Gastrocnemius medialis (tissue), 4 donors: ENCODE measurements at regions not wholly inside any gene's neighbourhood (a gene's known extent, or its start where the extent isn't known, plus 50 kb on each side); places are given as distances from the start of the nearest gene placed in this dataset.

ENCODE experiments used
- POLR2A ChIP-seq, 2 donors: fragments of 450-650 bp; IDR thresholded peaks; one replicate each; pipeline ENCODE4 v1.6.1; 2017; ENCODE audit warnings: antibody characterized with exemption in 2 of 2, mild to moderate bottlenecking in 2 of 2, moderate library complexity in 2 of 2
- TF ChIP-seq, protein P1 (sequence below), 5 experiments: fragments of 450-650 bp in 3 of 5; fragments of 200-600 bp in 2 of 5; sonication (generic) in 2 of 5; IDR thresholded peaks in 4 of 5; conservative IDR thresholded peaks in 1 of 5; 1 replicate in 4 of 5; 2 replicates in 1 of 5; pipeline ENCODE4 v1.5.1; 2016 to 2019; ENCODE audit warnings: antibody characterized with exemption in 5 of 5, mild to moderate bottlenecking in 3 of 5, moderate library complexity in 3 of 5

- TF ChIP-seq POLR2A (IDR thresholded peaks at IDR 0.05) = no peak
- TF ChIP-seq, protein P1, sequence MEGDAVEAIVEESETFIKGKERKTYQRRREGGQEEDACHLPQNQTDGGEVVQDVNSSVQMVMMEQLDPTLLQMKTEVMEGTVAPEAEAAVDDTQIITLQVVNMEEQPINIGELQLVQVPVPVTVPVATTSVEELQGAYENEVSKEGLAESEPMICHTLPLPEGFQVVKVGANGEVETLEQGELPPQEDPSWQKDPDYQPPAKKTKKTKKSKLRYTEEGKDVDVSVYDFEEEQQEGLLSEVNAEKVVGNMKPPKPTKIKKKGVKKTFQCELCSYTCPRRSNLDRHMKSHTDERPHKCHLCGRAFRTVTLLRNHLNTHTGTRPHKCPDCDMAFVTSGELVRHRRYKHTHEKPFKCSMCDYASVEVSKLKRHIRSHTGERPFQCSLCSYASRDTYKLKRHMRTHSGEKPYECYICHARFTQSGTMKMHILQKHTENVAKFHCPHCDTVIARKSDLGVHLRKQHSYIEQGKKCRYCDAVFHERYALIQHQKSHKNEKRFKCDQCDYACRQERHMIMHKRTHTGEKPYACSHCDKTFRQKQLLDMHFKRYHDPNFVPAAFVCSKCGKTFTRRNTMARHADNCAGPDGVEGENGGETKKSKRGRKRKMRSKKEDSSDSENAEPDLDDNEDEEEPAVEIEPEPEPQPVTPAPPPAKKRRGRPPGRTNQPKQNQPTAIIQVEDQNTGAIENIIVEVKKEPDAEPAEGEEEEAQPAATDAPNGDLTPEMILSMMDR (IDR thresholded peaks at IDR 0.05 in 4 of 5, conservative IDR thresholded peaks at IDR 0.05 in 1 of 5) = no peak
Observed at GRCh38 chr5:89498699-89499098, 615.7 kb upstream of the MEF2C start.
